ENCODE measurements at regions not wholly inside any gene's neighbourhood (a gene's known extent, or its start where the extent isn't known, plus 50 kb on each side); places are given as distances from the start of the nearest gene placed in this dataset.
"Not testable (repeated sequence)": the region's sequence is repeated elsewhere in the genome, so short reads cannot be mapped to it uniquely, and the experiment has no call there.

DNA sequence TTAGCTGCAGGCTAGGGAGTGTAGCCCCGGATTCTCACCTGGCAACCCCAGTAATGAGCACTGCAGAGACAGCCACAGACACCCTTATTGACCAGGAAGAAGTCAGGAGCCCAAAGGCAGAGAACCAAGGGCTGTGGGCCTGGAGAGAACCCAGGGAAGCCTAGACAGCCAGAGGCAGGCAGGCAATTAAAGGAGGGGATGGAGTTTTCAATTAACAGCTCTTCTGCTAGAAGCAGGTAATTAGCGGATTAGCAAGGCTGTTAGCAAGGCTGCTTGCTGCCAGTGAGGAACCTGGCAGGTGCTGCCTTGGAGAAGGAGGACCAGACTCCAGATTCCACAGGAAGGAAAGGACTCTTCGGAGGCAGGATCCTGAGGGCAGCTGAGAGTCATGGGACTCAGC lies 176.1 kb downstream of the TRIM43 start:
- DNase-seq: not testable (repeated sequence)

DNA sequence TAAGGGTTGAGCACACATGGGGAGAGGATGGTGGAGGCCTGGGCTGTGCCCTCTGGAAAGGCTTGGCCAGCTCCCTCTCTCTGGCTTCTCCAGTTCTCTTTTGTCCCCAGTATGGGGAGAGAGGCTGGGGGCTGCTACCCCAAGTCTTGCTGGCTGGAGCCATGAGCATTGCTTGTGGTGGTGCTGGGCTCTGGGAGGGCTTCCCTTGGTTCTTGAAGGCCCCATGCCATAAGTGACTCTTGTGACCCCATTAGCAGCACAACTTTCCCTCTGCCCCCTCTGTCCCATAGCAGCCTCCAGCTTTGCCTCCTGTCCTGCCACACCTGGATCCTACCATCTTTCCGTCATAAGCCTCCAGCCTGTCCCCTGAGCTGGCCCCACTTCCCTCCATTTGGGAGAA lies 177.5 kb downstream of the TRIM43 start:
- DNase-seq: not testable (repeated sequence)

DNA sequence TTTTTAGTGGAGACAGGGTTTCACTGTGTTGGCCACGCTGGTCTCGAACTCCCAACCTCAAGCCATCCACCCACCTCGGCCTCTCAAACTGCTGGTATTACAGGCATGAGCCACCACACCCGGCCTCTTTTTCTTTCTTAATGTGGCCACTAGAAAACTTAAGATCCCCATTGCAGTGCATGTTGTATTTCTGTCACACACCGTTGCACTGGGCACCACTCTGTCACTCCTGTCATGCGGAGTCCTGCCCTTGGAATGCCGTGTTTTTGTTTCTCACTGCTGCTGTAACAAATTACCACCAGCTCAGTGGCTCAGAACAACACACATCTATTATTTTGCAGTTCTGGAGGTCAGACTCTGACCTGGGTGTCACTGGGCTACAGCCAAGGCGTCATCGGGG lies 178.9 kb downstream of the TRIM43 start:
- DNase-seq: not testable (repeated sequence)

DNA sequence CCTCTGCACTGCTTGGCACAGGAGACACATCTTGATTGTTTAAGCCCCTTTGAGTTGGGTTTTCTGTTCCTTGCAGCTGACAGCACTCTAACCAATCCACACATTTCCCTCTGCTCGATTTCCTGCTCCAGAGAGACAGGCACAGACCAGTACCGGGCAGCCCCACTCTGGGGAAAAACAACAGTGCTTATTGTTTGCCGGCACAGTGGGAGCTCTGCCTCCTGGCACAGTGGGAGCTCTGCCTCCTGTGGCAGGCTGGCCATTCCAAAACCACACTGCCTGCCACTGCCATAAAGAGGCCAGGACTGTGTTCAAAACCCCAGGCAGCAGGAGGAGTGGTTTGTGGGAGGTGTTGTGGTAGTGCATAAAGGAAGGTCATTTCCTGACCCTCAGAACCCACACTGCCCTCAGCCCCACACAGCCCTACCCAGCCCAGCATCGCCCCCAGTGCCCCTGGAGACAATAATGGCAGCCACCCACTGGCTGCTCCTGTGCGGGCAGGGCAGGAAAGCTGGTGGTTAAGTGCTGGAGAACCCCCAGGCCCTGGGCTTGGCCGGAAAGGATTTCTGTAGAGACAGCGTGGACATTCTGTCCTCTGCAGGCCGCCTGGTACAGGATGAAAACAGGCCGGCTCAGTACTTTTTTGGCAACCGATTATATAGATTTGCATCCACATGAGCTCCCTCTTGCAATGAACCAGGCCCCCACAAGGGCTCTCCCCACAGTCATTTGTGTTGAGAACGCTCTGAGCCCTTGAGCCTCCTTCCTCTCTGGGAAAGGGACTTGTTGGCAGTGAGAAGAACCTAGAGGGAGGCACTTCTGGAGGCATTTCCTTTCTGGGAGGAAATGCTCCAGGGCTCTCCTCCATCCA lies 182.8 kb downstream of the TRIM43 start:
- not testable (repeated sequence) for DNase-seq

DNA sequence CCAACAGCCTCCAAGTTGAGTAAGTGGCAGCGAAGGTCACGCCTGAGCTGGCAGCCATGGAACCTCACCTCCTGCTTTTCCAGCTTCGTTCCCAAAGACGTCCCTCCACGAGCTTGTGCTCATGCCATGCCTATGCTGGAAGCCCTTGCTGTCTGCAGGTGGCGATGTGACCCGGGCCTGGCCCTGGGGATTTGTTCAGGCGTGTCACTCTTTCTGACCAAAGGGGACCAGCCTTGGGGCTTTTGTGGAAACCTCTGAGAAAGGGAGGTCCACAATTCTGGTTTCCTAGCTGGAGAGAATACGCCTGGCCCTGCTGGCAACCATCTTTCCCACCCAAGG lies 183.4 kb downstream of the TRIM43 start:
- DNase-seq: not testable (repeated sequence)

All from RPMI8226 (cell line).